Coronary artery (tissue), 2 donors: ENCODE measurements at regions not wholly inside any gene's neighbourhood (a gene's known extent, or its start where the extent isn't known, plus 50 kb on each side); places are given as distances from the start of the nearest gene placed in this dataset.

ENCODE experiments used
- DNase-seq: peaks from one replicate; pipeline ENCODE4 v3.0.0-alpha.2; 2017; ENCODE audit warnings: low spot score
- H3K27ac ChIP-seq, 2 donors: fragments of 200-600 bp; sonication (generic); one replicate each; pipeline ENCODE4 v1.5.1; 2016 to 2019
- H3K4me3 ChIP-seq: fragments of 200-600 bp; sonication (generic); 2 replicates; pipeline ENCODE4 v1.5.1; 2016; ENCODE audit warnings: mild to moderate bottlenecking, moderate library complexity
- TF ChIP-seq, protein P1 (sequence below): fragments of 200-600 bp; sonication (generic); IDR thresholded peaks from one replicate; pipeline ENCODE4 v1.5.1; 2019; ENCODE audit warnings: antibody characterized with exemption

DNA sequence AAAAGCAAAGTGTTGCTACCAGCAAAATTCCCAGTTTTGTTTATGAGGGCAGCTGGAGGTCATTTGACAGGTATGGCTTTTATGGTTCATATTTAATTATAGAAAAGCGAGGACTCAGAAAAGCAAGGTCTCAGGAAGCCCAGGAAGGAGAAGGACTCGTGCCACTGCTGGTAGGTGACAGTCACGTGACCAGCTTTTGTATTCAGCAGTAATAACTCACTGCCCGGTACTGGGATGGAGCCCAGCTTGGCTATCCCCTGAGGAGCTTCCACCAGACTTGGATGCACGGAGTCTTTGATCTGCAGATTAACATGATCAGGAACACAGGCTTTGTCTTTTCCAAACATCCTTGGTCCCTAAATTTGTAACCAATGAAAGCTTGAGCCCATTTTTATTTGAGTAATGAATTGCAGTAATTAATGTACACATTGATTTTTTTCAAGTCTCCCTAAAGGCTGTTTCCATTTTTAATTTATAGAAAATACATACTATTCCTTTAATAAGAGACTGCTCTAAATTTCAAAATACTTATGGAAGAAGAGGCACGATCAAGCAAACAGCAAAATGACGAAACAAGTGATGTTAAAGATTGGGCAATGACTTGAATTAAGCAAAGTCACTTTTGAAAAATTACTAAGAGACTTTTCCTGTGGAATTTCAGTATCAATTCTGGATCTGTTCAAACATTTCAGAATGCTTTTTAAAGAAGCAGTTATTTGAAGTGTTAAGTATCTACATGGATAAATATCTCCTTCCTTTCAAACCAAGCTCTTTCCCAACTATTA lies 251.7 kb upstream of the HNRNPA3 start:
- H3K27ac ChIP-seq, result no peak overlapping the region
- H3K4me3 ChIP-seq, result no peak overlapping the region
- TF ChIP-seq, protein P1, sequence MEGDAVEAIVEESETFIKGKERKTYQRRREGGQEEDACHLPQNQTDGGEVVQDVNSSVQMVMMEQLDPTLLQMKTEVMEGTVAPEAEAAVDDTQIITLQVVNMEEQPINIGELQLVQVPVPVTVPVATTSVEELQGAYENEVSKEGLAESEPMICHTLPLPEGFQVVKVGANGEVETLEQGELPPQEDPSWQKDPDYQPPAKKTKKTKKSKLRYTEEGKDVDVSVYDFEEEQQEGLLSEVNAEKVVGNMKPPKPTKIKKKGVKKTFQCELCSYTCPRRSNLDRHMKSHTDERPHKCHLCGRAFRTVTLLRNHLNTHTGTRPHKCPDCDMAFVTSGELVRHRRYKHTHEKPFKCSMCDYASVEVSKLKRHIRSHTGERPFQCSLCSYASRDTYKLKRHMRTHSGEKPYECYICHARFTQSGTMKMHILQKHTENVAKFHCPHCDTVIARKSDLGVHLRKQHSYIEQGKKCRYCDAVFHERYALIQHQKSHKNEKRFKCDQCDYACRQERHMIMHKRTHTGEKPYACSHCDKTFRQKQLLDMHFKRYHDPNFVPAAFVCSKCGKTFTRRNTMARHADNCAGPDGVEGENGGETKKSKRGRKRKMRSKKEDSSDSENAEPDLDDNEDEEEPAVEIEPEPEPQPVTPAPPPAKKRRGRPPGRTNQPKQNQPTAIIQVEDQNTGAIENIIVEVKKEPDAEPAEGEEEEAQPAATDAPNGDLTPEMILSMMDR, result no peak
- DNase-seq, result no peak

DNA sequence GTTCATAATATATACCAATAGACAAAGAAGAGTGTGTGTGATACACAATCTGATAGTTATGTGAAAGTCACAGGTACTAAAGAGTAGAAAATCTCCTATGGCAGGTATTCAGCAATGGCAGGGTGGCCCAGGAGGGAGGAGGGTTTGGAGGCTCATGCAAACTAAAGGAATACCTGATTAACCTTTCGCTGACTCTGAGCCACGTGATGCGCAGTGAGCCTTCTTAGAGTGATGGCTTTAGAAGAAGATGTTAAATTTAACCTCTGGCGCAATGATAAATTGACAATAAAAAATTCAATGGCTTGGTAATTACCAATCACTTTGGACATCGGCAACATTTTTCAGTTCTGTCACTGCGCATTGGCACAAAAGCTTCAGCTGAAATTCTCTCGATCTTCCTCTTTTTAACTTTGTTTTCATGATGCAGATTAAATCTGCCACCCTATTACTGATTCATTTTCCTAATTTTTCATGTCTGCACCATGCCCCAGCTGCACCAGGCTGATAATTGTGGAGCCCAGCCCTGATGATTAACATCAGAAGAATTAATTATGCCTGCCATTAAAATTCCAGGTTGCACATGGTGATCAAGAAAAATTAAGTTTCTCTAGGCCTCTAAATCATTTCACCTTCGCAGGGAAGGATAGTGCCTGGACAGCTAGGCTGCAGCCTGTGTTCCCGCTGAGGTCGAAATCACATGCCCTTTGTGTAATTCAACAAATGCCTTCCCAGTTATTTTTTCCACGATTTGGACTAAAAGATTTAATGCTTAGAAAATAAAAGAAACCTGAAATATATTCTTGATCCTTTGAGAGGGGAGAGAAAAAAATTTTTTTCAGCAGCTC lies 250.6 kb upstream of the HNRNPA3 start:
- TF ChIP-seq, protein P1, result no peak
- H3K4me3 ChIP-seq, result no peak overlapping the region
- no peak for DNase-seq
- no peak overlapping the region for H3K27ac ChIP-seq

DNA sequence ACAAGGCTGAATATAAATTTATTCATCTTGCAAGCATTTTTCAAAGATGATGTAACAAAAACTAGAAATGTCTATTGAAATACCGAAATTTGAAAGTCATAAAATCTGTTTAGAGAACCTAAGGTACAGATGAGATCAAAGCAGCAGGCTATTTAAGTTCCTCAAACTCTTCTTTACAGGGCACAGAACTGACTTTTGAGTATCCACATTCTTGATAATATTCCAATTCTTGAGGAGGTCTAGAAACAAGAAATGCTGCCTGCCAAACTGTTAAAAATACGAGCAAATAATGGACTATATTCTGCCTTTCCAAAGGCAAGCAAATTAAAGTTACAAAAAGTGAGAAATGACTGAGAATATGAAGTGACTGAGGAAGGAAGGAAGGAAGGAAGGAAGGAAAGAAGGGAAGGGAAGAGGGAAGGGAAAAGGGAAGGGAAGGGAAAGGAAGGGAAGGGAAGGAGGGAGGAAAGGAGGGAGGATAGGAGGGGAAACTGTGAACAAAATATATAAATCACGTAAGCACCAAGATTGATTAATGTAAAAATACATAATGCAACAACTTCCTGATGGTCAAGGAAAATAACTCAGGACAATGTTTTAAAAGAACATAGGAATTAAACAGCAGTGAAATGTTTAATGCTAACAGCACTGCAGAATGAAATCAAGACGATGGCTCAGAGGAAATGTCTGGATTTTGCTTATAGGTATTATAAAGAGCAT lies 248.9 kb upstream of the HNRNPA3 start:
- TF ChIP-seq, protein P1, result no peak
- Histone ChIP-seq H3K4me3 (no peak overlapping the region), H3K27ac (no peak overlapping the region)
- no peak for DNase-seq

DNA sequence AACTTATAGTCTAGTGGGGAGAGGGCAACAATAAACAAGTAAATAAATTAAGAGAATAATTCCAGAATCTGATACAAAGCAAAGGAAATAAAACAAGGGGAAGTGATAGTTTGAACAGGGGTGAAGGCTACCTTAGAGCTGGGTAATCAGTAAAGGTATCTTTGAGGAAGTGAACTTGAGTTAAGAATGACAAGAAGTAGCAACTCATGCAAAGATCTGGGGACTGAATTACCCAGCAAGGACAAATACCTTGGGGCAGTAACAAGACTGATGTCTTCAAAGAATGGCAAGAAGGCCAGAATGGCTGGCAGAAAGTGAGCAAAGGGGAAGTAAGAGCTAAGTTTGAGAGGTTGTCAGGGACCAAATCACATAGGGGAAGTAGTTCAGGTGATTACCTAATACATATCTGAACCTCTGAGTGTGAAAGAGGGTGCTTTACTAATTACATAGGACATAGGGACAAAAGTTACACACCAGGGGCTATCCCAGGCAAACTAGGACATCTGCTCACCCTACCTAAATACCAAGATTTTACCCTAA lies 244.6 kb upstream of the HNRNPA3 start:
- Histone ChIP-seq H3K4me3 (no peak overlapping the region), H3K27ac (no peak overlapping the region)
- no peak for DNase-seq
- TF ChIP-seq, protein P1, result no peak

DNA sequence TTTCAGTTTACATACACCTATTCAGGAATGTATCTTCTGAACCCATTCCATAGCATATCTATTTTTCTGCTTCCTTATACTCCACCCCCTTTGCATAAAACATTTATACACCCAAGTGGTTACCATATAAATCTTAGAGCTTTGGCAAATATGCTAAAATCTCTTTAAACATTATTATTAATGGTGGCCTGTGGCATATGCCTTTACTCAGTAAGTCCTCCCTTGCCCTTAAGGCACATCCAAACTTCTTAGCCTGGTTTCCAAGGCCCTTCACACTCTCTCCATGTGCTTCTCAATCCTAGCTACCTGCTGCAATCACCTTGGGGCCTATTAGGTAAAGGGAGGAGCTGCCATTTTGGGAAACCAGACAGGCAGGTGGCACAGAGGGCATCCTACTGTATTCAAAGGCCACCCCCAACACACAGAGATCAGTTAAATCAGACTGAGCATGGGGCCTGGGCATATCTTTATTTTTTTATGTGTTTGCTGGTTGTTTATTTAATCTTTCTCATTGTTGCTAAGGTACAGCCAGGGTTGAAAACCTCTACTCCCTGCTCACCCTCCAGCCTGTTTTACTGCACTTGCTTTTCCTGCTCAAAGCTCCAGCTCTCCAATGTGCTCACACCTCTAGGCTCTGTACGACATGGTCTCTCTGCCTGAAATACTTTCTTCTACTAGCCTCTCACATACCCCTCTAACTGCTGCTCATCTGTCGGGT lies 242.8 kb upstream of the HNRNPA3 start:
- no peak for DNase-seq
- Histone ChIP-seq H3K4me3 (no peak overlapping the region), H3K27ac (no peak overlapping the region)
- TF ChIP-seq, protein P1, result no peak
